ENCODE measurements at regions not wholly inside any gene's neighbourhood (a gene's known extent, or its start where the extent isn't known, plus 50 kb on each side); places are given as distances from the start of the nearest gene placed in this dataset.

DNA sequence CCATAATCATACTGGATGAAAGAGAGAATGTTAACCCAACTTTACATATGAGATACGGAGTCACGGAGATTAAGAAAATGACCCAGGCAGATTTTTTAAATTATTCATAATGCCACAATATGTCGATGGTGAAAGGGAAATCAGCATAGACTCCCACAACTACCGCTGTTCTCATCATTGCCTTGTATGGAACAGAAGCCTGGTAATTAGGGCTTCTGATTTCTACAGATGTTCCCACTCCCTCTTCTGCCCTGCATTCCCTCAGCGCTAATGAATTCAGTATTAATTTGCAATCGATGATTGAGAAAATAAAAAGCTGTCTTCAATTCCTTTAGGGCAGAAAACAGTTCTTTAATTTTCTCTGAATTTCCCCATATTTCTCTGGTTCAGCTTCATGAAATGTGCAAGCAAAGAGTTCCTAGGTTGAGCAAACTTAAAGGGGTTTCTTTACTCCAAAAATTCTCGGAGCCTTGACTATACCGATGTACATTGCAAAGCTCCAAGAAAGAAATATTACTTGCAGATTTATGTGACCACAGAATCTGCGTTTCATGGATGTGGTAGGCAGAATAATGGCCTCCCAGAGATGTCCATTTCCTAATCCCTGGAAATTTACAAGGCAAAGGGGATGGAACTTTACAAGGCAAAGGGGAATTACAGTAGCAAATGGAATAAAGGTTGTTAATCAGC lies 134.9 kb upstream of the ZC3H12C start:
- TF ChIP-seq CTCF (conservative IDR thresholded peaks at IDR 0.05 in 1 of 2, IDR thresholded peaks at IDR 0.05 in 1 of 2; ENCODE audit: extremely low read depth in 1 of 2, insufficient read depth in 1 of 2, low read depth in 1 of 2, low read length in 2 of 2) (no peak), EZH2 (IDR thresholded peaks at IDR 0.05; ENCODE audit: borderline replicate concordance, low read length) (no peak)
